ENCODE measurements at regions not wholly inside any gene's neighbourhood (a gene's known extent, or its start where the extent isn't known, plus 50 kb on each side); places are given as distances from the start of the nearest gene placed in this dataset.

DNA sequence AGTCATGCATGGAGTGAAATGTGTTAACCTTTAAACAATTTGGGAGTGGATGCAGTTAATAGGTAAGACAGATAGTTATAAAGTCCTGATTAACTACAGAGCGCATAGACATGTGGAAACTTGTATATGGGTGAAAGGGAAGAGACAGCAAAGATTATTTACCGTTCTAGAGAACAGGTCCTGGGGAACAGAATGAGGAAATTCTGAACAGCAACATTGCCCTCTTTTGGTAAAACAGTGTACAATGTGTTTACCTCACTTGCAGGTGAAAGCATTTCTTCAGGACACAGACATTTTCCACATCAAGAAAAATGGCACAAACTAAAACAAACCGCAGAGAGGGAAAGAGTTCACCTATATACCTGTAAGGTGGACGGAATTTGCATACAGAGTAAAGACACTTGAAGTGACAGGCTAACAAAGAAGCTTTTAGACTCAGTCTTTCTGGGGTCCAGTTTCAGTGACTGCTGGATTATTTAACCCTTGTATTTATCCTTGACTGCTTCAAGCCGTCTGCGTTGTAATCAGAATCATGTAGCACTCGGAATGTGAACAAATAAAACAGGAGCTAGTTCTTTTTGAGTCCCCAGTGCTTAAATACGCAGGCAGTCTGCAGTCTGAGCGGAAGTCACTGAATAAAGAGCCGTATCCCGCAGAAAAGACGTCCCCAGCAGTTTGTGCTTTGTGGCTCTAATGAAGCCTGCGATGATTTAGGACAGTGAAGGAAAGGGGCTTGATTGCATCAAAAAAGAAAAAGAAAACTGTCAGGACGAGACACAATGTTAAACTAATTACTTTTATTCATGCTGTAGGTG, 364.8 kb upstream of the GALNT5 start:
- no peak overlapping the region for H3K4me3 ChIP-seq
- TF ChIP-seq, protein P1, sequence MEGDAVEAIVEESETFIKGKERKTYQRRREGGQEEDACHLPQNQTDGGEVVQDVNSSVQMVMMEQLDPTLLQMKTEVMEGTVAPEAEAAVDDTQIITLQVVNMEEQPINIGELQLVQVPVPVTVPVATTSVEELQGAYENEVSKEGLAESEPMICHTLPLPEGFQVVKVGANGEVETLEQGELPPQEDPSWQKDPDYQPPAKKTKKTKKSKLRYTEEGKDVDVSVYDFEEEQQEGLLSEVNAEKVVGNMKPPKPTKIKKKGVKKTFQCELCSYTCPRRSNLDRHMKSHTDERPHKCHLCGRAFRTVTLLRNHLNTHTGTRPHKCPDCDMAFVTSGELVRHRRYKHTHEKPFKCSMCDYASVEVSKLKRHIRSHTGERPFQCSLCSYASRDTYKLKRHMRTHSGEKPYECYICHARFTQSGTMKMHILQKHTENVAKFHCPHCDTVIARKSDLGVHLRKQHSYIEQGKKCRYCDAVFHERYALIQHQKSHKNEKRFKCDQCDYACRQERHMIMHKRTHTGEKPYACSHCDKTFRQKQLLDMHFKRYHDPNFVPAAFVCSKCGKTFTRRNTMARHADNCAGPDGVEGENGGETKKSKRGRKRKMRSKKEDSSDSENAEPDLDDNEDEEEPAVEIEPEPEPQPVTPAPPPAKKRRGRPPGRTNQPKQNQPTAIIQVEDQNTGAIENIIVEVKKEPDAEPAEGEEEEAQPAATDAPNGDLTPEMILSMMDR (IDR thresholded peaks at IDR 0.05): peak; percentile 11
- H3K36me3 ChIP-seq (ENCODE audit: low read depth): no peaks in the 10 kb centered on the region
- no peaks in the 10 kb centered on the region for H3K9me3 ChIP-seq
- H3K4me1 ChIP-seq (ENCODE audit: low read depth): no peaks in the 10 kb centered on the region
- ATAC-seq (peak; percentile 95), DNase-seq (peak in 1 of 3 donors; percentile 19)
- intact Hi-C loops (cut with DNase I, micrococcal nuclease): loop anchor here in 1 of 2 donors (5.0 to 10.0 kb wide), 2 partner anchors 302 to 305 kb away; no protein-coding TSS in a partner anchor

DNA sequence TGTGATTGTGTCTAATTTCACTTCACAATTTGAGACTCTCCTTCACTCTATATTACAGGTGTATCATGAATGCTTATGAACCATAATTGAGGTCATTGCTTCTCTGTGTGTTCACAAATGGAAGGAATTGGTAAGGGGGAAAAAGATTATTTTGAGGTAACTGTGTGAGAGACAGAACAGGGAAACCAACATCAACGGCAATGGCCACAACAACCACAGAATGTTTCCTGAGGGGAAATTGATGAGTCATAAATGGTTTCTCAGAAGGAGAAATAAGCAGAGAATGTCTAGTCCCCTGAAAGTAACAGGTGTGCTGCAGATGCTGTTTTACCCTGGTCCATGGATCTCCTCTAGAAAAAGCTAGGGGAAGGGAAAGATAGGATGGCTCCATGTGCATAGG, 361.2 kb upstream of the GALNT5 start:
- Histone ChIP-seq H3K4me3 (no peak overlapping the region), H3K9me3 (no peaks in the 10 kb centered on the region), H3K4me1 (ENCODE audit: low read depth) (no peaks in the 10 kb centered on the region), H3K36me3 (ENCODE audit: low read depth) (no peaks in the 10 kb centered on the region)
- ATAC-seq (no peak), DNase-seq (no peak)
- TF ChIP-seq, protein P1 (IDR thresholded peaks at IDR 0.05): no peak
- intact Hi-C loops (cut with DNase I, micrococcal nuclease): loop anchor here in 1 of 2 donors (10.0 kb wide), 1 partner anchor 299 kb away; no protein-coding TSS in a partner anchor

DNA sequence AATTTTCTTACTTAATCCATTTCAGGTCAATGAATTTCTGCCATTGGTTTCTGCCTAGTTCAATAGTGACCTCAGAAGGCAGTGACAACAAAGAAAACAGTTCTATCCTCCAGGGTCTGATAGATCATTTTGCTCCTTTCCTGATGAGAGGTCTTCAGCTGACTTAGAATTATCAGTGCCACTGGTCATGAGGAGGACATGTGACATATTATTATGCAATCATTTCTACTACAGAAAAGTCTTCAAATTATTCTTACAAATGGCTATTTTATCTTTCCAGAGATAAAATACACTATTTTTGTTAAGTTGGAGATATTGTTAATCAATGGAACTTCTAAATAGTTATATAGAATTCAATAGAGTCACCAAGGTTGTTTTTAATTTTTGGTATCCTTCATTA, 360.0 kb upstream of the GALNT5 start:
- intact Hi-C loops (cut with DNase I, micrococcal nuclease): loop anchor here in 1 of 2 donors (10.0 kb wide), 1 partner anchor 297 kb away; no protein-coding TSS in a partner anchor

DNA sequence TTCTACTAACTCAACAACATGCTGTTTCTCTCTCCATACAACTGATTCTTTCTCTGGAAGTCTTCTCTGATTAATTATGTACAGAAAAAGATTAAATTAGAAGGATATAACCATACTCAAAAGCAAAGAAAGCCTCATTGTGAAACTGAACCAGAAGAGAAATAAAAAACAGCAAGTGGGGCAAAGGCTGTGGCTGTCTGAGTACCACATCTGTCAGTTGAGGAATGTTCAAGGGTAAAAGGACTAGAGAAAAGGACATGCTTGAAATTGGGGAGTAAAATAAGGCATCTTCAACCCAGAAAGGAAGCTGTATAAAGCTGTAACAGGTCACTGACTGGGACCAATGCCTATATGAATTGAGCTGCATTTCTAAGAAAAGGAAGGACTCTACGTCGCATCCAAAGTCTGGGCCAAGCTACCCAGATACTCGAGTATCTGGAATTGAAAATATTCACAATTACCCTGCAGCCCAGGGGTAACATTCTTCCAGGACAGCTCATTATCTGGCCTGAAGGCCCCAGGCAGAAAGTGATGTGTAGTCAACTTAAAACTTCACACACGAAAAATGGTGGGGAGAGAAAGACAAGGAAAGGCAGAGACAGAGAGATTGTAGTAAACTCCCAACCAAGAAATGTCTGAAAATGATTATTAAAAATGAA, 356.0 kb upstream of the GALNT5 start:
- intact Hi-C loops (cut with DNase I, micrococcal nuclease): no loop called here
- DNase-seq (no peak), ATAC-seq (no peak)
- no peaks in the 10 kb centered on the region for H3K9me3 ChIP-seq
- H3K4me3 ChIP-seq: no peak overlapping the region
- no peaks in the 10 kb centered on the region for H3K4me1 ChIP-seq (ENCODE audit: low read depth)
- no peaks in the 10 kb centered on the region for H3K36me3 ChIP-seq (ENCODE audit: low read depth)
- TF ChIP-seq, protein P1 (IDR thresholded peaks at IDR 0.05): no peak

More for the DNA sequence above, 360.0 kb upstream of the GALNT5 start:
- no peaks in the 10 kb centered on the region for H3K36me3 ChIP-seq (ENCODE audit: low read depth)
- H3K9me3 ChIP-seq: no peaks in the 10 kb centered on the region
- no peak overlapping the region for H3K4me3 ChIP-seq
- no peak for DNase-seq
- no peak for ATAC-seq
- TF ChIP-seq, protein P1 (IDR thresholded peaks at IDR 0.05): no peak
- H3K4me1 ChIP-seq (ENCODE audit: low read depth): no peaks in the 10 kb centered on the region

DNA sequence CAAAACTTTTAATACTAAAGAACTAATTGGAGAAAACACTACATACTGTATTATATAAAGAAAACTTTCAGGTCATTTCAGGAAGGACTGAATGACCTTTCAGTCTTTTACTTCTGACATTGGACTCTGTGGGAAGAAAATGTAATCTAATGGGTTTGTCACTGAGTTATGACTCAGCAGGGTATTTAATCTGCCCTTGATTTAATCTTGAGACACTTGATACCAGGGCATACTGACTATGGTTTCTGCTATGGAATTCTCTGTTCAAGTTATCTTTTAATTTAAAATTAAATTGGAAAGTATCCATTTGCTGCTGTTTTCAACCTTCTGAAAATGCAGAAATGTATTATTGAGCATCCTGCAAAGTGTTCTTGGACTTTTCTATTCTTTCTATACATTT, 354.2 kb upstream of the GALNT5 start:
- intact Hi-C loops (cut with DNase I, micrococcal nuclease): no loop called here
- no peaks in the 10 kb centered on the region for H3K36me3 ChIP-seq (ENCODE audit: low read depth)
- TF ChIP-seq, protein P1 (IDR thresholded peaks at IDR 0.05): no peak
- H3K9me3 ChIP-seq: no peaks in the 10 kb centered on the region
- ATAC-seq (no peak), DNase-seq (no peak)
- H3K4me3 ChIP-seq: no peak overlapping the region
- H3K4me1 ChIP-seq (ENCODE audit: low read depth): no peaks in the 10 kb centered on the region
